Activated CD4-positive, CD25-positive, alpha-beta regulatory T cell treated with anti-CD3 and anti-CD28 coated beads, Interleukin-2, amount 50 U/mL, for 24 hours (primary cell): ENCODE measurements at regions not wholly inside any gene's neighbourhood (a gene's known extent, or its start where the extent isn't known, plus 50 kb on each side); places are given as distances from the start of the nearest gene placed in this dataset.
"Not testable (repeated sequence)": the region's sequence is repeated elsewhere in the genome, so short reads cannot be mapped to it uniquely, and the experiment has no call there.

Source experiments
- ATAC-seq, 2 donors: fragments of 150-1000 bp; cut with Tn5 transposase; one replicate each; pipeline ENCODE4 v1.10.0; 2021; ENCODE audit warnings: mild to moderate bottlenecking in 1 of 2, moderate library complexity in 1 of 2

DNA sequence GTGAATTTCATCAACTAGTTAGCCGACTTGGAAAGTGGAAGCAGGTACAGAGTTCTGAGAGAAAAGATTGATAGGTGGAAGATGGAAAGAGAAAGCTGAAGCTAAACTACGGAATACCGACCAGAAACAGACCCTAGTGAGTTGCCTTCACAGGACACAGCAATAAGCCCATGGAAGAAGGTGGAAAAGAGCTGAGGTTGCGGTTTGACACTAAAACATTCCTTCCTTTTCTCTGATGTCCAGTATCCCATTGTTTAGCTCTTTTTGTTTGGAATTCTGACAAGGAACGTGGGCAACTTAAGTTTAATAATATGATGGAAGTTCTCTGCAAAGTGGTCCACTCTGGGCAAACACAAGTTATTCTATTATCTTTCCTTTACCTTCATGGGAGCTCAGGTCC, 110.1 kb upstream of the ADTRP start:
- ATAC-seq = no peak

DNA sequence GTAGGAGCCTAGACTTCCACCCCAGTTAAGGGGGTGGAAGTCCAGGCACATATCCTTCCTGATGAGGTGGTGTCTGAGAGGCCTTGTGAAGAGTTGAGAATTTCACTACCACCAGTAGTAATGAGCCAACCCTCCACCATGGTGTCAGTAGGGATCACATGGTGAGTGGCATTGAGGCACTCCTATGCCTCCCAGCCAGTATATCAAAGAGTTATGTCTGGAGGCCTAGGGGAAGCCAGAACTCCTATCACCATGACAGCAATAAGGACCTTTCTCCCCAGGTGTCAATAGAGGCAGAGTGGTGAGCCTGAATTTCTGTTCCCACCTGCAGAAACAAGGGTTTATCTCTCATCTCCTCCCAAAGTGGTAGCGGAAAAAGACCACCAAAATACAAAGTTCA, 106.6 kb upstream of the ADTRP start:
- no peak for ATAC-seq

DNA sequence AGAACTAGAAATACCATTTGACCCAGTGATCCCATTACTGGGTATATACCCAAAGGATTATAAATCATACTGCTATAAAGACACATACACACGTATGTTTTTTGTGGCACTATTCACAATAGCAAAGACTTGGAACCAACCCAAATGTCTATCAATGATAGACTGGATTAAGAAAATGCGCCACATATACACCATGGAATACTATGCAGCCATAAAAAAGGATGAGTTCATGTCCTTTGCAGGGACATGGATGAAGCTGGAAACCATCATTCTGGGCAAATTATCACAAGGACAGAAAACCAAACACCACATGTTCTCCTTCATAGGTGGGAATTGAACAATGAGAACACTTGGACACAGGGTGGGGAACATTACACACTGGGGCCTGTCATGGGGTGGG, 104.9 kb upstream of the ADTRP start:
- ATAC-seq = not testable (repeated sequence)

GRCh38 chr6:11880156-11880555, 101.6 kb upstream of the ADTRP start:
- ATAC-seq = not testable (repeated sequence)

DNA sequence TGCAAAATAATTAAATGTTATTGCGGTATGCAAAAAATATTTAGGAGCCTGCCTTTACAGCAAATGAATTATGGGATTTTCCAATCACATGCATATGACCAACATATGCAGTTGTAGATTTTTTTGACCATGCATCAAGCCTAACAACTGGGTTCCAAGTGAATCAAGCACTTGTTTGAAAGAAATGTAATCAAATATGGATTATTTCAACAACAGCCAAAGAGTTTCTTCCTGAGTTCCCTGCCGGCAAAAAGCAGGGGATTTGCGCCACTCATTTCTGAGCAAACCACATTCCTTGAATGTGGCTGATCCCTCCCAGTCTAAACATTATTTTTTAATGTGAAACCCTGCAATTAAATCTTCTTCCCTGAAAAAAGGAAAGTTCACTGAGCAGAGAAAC, 100.1 kb upstream of the ADTRP start:
- ATAC-seq = no peak

DNA sequence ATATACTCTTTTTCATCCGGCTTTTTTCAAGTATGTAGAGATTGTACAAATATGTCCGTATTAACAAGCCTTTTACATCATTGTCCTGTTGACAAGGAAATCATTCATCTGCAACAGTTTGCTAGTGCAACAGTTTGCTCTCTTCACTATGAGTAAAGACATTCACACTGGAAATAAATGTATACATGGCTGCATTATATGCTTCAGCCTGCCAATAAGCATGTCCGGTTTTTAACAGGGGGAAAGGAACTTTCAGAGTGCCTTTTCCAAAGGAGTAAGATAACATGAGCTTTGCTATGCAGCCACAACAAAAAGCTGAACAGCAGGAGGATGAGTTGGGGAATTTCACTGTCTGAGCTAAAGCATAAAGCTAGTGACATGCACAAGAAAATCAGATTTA, 99.4 kb upstream of the ADTRP start:
- ATAC-seq = no peak

- ATAC-seq = no peak
Observed at GRCh38 chr6:11876934-11877433, 98.4 kb upstream of the ADTRP start.

DNA sequence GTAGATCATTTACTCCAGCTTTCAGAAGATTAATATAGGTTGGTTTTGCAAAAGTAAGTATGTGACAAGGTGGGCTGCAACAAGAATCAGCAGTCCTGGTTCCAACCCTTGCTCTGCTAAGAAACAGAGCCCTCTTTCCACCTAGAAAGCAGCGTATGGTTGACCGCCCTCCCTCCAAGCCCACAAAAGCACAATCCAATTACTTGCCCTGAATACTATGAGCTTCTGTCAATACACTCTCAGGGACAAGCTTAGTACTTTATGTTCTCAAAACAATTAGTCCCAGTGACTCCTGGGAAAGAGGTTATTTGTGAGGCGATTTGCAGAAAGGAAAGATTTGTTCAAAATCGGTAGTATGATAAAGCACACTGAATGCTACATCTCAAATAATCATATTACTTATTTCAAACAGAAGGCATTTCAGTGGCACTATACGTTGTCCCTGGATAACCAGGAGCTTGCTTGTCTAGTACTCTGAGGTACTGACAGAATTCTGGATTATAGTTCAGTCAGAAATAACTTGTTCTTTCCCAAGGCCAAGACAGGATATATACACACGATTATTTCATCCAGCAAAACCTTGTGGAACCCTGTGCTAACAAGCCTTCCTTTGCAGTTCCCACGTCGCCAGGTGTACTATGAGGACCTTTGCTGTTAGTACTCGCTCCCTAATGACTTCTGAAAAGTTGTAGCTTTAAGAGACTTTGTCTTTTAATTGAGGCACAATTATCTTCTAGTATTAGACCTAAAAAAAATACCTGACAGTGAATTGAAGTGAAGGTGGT, 96.9 kb upstream of the ADTRP start:
- no peak for ATAC-seq

DNA sequence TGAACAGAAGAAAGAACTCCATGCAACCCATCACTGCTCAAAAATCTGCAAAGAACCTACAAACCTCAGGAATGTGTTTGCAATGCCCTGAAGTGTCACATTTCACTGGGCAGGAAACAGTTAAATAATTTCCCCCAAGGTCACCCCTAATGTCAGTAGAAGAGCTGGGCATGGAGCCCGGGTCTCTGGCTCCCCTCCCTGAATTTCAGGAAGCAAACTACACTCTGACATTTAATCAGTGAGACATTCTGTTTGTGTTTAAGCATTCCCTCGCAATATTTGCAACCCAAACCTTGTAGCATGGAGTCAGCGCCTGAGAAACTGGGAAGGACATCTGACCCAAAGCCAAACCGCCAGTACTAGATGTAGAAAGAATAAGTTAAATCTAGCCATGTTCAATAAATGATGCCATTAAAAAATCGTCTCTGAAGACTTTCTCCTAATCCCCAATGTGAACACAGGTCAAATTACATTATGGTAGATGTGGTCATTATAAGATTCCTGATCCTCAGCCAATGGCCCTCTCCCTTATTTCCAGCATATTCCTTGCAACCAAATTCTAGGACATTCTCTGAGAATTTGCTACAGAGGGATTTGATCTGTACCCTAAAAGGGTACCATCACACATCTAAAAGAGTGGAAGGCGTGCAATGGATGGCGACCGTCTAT, 91.2 kb upstream of the ADTRP start:
- no peak for ATAC-seq

GRCh38 chr6:11868392-11868791, 89.8 kb upstream of the ADTRP start:
- ATAC-seq = no peak

GRCh38 chr6:11865680-11866300, 87.2 kb upstream of the ADTRP start:
- no peak for ATAC-seq

DNA sequence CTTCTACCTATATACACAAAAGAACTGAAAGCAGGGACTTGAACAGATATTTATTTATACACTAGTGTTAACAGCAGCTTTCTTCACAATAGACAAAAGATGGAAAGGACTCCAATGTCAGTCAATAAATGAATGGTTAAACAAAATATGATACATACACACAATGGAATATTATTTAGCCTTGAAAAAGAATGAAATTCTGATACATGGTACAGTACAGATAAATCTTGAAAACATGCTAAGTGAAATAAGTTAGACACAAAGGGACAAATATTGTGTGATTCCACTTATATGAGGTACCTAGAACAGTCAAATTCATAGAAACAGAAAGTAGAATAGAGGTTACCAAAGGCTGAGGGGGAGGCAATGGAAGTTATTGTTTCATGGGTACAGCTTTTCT, 79.8 kb upstream of the ADTRP start:
- no peak for ATAC-seq

- ATAC-seq = no peak
Observed at GRCh38 chr6:11855743-11856142, 77.1 kb upstream of the ADTRP start.

GRCh38 chr6:11854408-11855165, 76.0 kb upstream of the ADTRP start:
- peak; percentile 86 for ATAC-seq

GRCh38 chr6:11853678-11854407, 75.2 kb upstream of the ADTRP start:
- no peak for ATAC-seq

DNA sequence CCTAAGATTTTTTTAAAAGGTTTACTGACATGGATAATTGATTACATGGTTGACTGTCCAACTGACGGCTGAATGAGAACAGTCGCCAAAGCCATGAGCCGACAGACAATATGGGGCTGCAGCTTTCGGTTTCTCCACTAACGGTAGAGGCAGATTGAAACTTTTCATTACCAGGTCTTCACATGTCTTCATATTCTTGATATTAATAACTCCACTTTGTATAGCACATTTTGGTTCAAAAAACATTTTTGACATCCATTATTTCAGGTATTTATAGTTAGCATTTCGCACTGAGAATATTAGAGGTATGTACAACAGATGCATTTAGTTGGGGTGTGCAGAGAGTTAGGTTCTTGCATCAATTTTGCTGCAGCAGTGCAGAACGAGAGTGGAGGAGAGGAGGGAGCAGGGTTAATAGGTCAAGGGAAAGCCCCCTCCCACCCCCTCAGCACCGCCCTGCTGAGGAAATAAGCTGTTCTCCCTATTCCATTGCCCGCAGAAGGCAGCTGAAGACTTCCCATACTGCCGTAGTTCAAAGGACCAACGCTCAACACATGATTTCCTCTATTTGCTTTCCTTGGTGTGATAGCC, 73.6 kb upstream of the ADTRP start:
- ATAC-seq = no peak

DNA sequence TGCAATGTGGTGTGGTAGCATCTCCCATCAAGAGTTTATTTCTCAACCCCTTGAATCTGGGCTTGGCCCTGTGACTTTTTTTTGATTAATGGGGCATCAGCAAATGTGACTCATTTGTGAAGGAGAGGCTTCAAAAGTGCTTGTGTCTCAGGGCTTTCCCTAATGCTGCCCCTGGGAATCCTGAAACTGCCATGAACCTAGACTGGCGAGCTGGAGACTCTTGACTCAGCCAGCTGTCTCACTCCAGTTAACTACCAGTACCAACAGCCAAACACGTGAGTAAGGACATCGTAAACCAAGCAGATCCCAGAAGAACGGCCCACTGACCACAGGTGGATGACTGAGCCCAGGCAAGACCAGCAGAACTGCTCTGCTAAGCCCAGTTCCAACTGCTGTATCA, 72.8 kb upstream of the ADTRP start:
- ATAC-seq = no peak

DNA sequence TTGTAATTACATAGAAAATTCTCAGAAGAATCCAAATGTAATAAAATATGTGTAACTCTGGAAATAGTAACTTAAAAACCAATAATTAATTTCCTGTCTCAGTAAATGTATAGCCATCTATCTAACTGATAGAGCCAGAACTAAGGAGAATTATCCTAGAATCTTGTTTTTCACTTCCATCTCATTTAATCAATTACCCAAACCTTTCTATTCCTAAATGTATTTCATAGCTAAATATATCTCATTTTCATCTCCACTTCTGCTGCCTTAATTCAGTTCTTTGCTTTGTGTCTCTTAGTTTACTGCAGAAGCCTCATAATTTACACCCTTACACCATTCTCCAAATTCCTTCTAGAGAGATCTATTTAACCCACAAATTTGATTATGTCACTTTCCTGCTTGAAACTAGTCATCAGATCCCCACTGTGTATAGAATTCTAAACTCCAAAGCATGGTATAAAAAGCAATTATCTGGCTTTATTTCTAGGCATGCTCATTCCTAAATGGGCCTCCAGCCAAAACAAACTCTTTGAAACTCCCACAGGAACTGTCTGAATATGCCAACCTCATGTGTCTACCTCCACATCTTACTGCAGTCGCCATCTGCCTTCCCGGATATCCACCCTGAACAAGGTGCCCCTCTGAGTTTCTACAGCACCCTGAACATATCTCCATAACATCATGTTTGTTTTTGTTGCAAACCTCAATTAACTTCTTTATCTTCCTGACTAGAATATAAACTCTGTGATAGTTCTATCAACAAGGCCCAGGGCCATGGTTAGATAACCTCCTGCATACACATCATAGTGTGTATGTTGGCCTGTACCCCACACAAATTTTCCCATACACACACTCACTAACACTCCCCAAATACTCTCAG, 70.5 kb upstream of the ADTRP start:
- no peak for ATAC-seq

DNA sequence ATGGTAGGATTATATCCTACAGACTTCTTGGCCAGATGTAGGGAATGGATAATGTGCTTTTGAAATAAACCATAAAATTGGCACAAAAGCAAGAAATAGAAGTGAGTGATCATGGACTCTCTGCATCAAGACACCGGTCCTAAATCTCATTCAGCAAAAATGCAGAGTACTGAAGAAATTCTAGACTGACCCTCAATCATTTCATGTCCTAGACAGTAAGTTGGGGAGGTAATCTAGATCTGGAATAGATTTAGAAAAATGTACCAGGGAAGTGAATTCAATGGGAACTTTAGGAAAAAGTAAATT, 69.7 kb upstream of the ADTRP start:
- no peak for ATAC-seq

GRCh38 chr6:11847515-11848345, 69.1 kb upstream of the ADTRP start:
- ATAC-seq = no peak
